GM12874 (cell line): ENCODE measurements at regions not wholly inside any gene's neighbourhood (a gene's known extent, or its start where the extent isn't known, plus 50 kb on each side); places are given as distances from the start of the nearest gene placed in this dataset.

Experiments
- TF ChIP-seq, protein P1 (sequence below): IDR thresholded peaks from 2 replicates; pipeline ENCODE4 v1.5.1; 2011; ENCODE audit warnings: low read depth, mild to moderate bottlenecking, control low read depth, low read length, moderate library complexity; ENCODE audit not compliant: insufficient read depth

GRCh38 chr5:103428411-103428871 is 134.1 kb downstream of the NUDT12 start:
- TF ChIP-seq, protein P1, sequence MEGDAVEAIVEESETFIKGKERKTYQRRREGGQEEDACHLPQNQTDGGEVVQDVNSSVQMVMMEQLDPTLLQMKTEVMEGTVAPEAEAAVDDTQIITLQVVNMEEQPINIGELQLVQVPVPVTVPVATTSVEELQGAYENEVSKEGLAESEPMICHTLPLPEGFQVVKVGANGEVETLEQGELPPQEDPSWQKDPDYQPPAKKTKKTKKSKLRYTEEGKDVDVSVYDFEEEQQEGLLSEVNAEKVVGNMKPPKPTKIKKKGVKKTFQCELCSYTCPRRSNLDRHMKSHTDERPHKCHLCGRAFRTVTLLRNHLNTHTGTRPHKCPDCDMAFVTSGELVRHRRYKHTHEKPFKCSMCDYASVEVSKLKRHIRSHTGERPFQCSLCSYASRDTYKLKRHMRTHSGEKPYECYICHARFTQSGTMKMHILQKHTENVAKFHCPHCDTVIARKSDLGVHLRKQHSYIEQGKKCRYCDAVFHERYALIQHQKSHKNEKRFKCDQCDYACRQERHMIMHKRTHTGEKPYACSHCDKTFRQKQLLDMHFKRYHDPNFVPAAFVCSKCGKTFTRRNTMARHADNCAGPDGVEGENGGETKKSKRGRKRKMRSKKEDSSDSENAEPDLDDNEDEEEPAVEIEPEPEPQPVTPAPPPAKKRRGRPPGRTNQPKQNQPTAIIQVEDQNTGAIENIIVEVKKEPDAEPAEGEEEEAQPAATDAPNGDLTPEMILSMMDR = no peak

DNA sequence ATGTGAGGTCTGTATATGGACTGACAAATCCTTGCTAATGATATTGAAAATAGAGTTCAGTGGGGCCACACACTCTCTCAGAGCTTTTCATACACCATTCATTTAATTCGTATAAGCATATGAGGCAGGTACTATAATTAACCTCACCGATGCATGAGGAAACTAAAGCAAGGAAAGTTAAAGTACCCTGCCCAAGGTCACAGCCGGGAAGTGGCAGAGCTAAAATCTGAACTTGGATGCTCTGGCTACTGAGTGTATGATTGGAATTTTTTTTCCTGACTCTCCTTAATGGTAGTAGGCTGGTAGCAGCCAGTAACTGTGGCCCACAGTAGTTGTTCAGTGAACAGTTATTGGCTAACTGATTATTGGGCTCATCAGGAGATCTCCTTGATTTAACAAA is 135.3 kb downstream of the NUDT12 start:
- TF ChIP-seq, protein P1 = no peak

- TF ChIP-seq, protein P1 = no peak
Measured at GRCh38 chr5:103425686-103426454, 136.7 kb downstream of the NUDT12 start.

DNA sequence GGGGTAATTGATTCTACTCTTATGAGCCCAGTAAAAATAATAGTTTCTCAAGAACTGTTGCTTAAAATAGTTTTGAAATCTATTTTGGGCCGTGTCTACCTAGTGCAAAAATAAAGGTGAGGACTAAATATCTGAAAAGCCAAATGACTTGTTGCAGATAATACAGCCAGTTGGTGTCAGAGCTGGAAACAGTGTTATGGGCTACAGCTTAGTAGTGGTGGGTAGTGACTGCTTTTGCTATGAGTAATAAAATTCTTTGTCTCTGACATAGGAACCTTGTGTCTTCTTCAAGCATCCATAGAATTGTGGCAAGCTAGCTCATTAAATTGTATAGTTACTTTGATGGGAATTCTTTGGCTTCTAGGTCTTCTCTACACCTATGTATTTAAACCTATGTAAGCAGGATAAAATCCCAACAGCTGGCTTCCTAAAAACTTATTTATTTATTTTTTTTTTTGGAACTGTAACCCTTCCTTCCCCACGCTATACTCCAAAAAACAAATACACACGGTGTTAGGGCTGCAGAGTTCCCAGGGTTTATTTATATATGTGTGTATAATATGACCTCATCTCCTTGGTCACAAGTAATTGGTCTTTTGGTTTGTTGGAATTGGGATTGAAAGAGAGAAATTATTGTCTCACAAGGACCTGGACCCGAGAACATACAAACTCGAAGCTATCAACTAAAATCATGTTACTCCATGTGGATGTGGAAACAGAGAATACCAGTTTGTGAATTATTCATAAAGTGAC is 138.0 kb downstream of the NUDT12 start:
- TF ChIP-seq, protein P1 = no peak

DNA sequence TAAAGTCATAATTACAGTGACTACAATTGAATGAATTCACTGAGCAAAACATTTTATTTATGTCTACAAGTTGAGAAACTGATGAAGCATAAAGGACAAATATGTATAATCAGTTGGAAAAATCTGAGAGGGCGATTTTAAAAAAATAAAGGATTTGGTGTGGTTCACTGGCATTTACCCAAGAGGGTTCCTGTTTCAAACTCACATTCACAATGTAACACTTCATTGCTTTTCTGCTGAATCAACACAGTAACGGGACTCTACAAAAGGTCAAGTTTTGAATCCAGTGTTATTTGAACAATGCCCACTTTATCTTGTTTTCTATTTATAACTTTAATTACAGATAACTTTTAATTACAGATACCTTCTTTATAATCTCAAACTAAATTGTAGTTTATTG is 138.6 kb downstream of the NUDT12 start:
- TF ChIP-seq, protein P1 = no peak

DNA sequence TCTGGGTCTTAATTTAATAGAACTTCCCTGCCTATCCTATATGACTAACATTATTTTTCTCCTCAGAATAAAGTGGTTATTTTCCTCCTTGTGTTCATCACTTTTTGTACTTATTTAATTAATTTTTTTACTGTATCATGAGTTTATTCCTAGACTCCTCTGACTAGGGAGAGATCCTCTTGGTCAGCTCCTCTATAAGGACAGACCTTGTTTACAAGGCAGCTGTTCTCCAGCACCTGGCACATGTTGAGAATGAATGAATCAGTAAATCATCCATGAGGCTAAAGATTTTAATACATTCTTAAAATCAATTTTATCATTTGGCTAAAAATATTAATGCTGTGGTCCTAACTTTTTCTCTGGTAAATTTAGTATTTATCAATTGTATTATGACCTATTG is 139.8 kb downstream of the NUDT12 start:
- TF ChIP-seq, protein P1 = no peak

GRCh38 chr5:103414604-103415003 is 148.0 kb downstream of the NUDT12 start:
- TF ChIP-seq, protein P1 = no peak
